Choroid plexus epithelial cell (primary cell): ENCODE measurements at regions not wholly inside any gene's neighbourhood (a gene's known extent, or its start where the extent isn't known, plus 50 kb on each side); places are given as distances from the start of the nearest gene placed in this dataset.

Experiments used
- DNase-seq: peaks from one replicate; pipeline ENCODE4 v3.0.0-alpha.2; 2010; ENCODE audit warnings: low read depth
- H3K4me3 ChIP-seq: 2 replicates; pipeline ENCODE4 v1.5.1; 2011; ENCODE audit warnings: low read depth, mild to moderate bottlenecking, control low read depth, low read length, moderate library complexity
- CTCF ChIP-seq: conservative IDR thresholded peaks from 2 replicates; pipeline ENCODE4 v1.5.1; 2011; ENCODE audit warnings: low read depth, mild to moderate bottlenecking, control low read depth, inconsistent platforms, low read length, moderate library complexity

- peak; percentile 4 for DNase-seq
Observed at GRCh38 chr11:22984045-22984444, 123.8 kb upstream of the CCDC179 start.

GRCh38 chr11:22989371-22989770 lies 129.1 kb upstream of the CCDC179 start:
- TF ChIP-seq CTCF = no peak
- no peak for DNase-seq

More at GRCh38 chr11:22984045-22984444, 123.8 kb upstream of the CCDC179 start:
- TF ChIP-seq CTCF = no peak
- H3K4me3 ChIP-seq = no peak overlapping the region

GRCh38 chr11:22991196-22991595 lies 130.9 kb upstream of the CCDC179 start:
- no peak for DNase-seq
- no peak overlapping the region for H3K4me3 ChIP-seq

More at GRCh38 chr11:22989371-22989770, 129.1 kb upstream of the CCDC179 start:
- no peak overlapping the region for H3K4me3 ChIP-seq

GRCh38 chr11:23006730-23007129 lies 146.5 kb upstream of the CCDC179 start:
- TF ChIP-seq CTCF = no peak
- no peak for DNase-seq
- H3K4me3 ChIP-seq = no peak overlapping the region

More at GRCh38 chr11:22991196-22991595, 130.9 kb upstream of the CCDC179 start:
- no peak for TF ChIP-seq CTCF

GRCh38 chr11:23010790-23011335 lies 150.6 kb upstream of the CCDC179 start:
- no peak for TF ChIP-seq CTCF
- no peak for DNase-seq
- H3K4me3 ChIP-seq = no peak overlapping the region

- H3K4me3 ChIP-seq = no peak overlapping the region
- DNase-seq = no peak
- TF ChIP-seq CTCF = no peak
Observed at GRCh38 chr11:23012930-23013329, 152.7 kb upstream of the CCDC179 start.

GRCh38 chr11:23013509-23013908 lies 153.2 kb upstream of the CCDC179 start:
- no peak for TF ChIP-seq CTCF
- no peak overlapping the region for H3K4me3 ChIP-seq
- DNase-seq = no peak
